NB4 (cell line): ENCODE measurements at regions not wholly inside any gene's neighbourhood (a gene's known extent, or its start where the extent isn't known, plus 50 kb on each side); places are given as distances from the start of the nearest gene placed in this dataset.

Experiments
- DNase-seq: peaks from one replicate; pipeline ENCODE4 v3.0.0; 2010; ENCODE audit warnings: low read depth
- H3K4me3 ChIP-seq: one replicate; pipeline ENCODE4 v1.5.1; 2011; ENCODE audit warnings: mild to moderate bottlenecking, low read depth, low read length, moderate library complexity
- CTCF ChIP-seq: IDR thresholded peaks from one replicate; pipeline ENCODE4 v1.5.1; 2012; ENCODE audit warnings: low read depth, low read length
- MAX ChIP-seq: IDR thresholded peaks from 2 replicates; pipeline ENCODE4 v1.6.1; 2011; ENCODE audit warnings: low read depth, low read length
- MYC ChIP-seq: IDR thresholded peaks from 2 replicates; pipeline ENCODE4 v1.6.1; 2011; ENCODE audit warnings: low read depth, low read length
- POLR2A ChIP-seq: IDR thresholded peaks from 2 replicates; pipeline ENCODE4 v1.6.1; 2011; ENCODE audit warnings: mild to moderate bottlenecking; ENCODE audit not compliant: insufficient read length; ENCODE audit errors: extremely low read depth

DNA sequence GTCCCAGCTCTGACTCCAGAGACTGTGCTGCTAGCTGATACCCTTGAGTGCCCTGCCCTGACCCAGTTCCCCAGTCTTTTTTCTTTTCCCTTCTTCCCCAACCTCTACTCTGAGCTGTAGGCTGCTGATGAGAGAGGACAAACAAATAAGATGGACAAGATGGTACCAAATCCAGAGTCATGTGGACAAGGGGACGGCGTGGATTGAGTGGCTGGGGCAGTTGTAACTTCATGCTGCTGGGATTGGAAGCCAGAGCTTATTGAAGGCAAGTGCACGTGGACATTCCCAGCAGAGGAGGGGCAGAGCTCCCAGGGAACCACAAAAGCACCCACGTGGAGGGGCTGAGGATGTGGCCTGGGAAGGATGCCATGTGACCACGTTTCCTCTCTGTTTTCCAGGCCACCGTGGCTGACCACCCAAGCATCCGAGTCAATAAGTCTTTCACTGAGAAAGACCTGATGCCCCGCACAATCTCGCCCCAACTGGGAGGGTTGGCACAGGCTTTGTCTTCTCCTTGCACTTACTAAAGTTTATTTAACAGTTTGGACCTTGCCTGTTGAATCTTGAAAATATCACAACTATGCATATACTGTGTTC is 323.3 kb upstream of the ZNF507 start:
- no peak for DNase-seq
- H3K4me3 ChIP-seq: no peak overlapping the region
- TF ChIP-seq MYC (no peak), MAX (no peak), POLR2A (no peak), CTCF (no peak)

GRCh38 chr19:32022731-32023563 is 322.5 kb upstream of the ZNF507 start:
- no peak overlapping the region for H3K4me3 ChIP-seq
- DNase-seq: no peak
- TF ChIP-seq CTCF: no peak
- no peak for TF ChIP-seq MAX
- TF ChIP-seq POLR2A: no peak
- no peak for TF ChIP-seq MYC

DNA sequence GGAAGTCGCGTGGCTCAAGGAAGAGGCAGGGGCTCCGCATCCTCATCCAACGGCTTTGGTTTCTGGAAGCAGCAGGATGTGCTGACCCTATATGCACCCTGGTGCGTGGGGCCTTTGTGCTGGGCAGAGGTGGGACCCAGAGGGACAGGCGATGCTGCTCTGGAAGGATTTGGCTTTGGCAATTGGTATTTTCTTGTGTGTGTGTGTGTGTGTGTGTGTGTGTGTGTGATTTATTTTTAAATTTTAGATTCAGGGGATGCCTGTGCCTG is 321.9 kb upstream of the ZNF507 start:
- DNase-seq: no peak
- TF ChIP-seq POLR2A: no peak
- no peak for TF ChIP-seq MYC
- no peak for TF ChIP-seq CTCF
- no peak for TF ChIP-seq MAX
- H3K4me3 ChIP-seq: no peak overlapping the region

- TF ChIP-seq MYC (no peak), POLR2A (no peak), CTCF (no peak), MAX (no peak)
- no peak overlapping the region for H3K4me3 ChIP-seq
- DNase-seq: no peak
These were observed 316.2 kb upstream of the ZNF507 start for GRCh38 chr19:32029235-32029634.

DNA sequence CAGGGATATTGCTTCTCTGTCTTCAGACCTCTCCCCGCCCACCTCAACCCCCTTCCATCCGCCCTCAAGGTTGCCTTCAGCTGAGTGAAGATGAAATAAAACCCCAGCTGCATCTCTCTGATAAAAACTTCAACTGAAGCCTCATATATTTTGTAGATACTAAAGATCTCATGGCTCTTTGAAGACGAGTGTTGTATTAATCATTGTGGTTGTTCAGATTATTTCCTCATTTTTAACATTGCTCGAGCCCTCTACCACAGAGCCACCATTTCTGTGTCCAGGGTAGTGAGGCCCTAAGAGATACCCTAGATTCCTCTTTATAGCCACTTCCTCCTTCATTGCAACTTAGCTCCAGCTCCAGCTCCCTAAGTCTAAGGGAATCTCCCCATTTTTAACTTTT is 312.8 kb upstream of the ZNF507 start:
- no peak overlapping the region for H3K4me3 ChIP-seq
- TF ChIP-seq CTCF (no peak), MYC (no peak)
- DNase-seq: no peak
